ENCODE measurements at regions not wholly inside any gene's neighbourhood (a gene's known extent, or its start where the extent isn't known, plus 50 kb on each side); places are given as distances from the start of the nearest gene placed in this dataset.

DNA sequence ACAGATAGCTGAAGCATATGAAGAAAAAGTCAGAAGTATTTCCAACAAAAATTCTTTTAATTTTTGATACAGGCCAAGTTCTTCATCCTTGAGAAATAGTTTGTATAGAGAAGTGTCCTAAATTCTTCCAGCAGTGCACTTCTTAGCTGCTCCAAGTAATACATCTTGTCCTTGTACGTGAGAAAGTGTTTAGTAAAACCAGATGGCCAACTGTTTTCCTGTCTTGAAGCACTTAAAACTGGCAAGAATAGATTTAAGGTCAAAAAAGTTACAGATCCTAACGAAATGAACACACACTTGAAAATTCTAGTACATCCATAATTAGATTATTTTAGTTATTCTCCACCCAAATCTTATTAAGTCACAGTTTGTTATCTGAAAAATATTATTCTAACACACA lies 52.2 kb upstream of the HSF2 start:
- H2AFZ ChIP-seq (ENCODE audit: control insufficient read depth, low read depth, low read length) = no peak overlapping the region
- ChIA-PET SMC1A (ENCODE audit: uncharacterized antibody, unreplicated experiment) (interaction anchor here (0.8 kb wide), 1 partner anchor 244 kb away, joined by 3 read pairs; no protein-coding TSS in a partner anchor), POLR2A (no interaction called here), CTCF (no interaction called here), RAD21 (ENCODE audit: unreplicated experiment) (no interaction called here)
- H3K4me1 ChIP-seq (ENCODE audit: control insufficient read depth, insufficient read depth, low read length) = no peaks in the 10 kb centered on the region
- DNase-seq (ENCODE audit: low read depth, low spot score) (no peak), ATAC-seq (no peak), FAIRE-seq (no peak)
- 0% methylated on average over 2 of the region's 2 CpGs for WGBS (ENCODE audit: insufficient coverage, insufficient replicate concordance, low lambda C conversion rate, missing lambda C conversion rate)
- H3K27me3 ChIP-seq (replicated peaks in 1 of 2; ENCODE audit: control insufficient read depth in 2 of 2, insufficient read depth in 2 of 2, low read length in 1 of 2) = no peaks in the 10 kb centered on the region; a peak in 1 of 4 replicates
- H3K9ac ChIP-seq (ENCODE audit: control insufficient read depth, insufficient read depth, low read length) = no peak overlapping the region
- no TSS peak for BruUV-seq (replicated peaks)
- no peaks in the 10 kb centered on the region for H3K36me3 ChIP-seq (ENCODE audit: control insufficient read depth in 2 of 2, insufficient read depth in 2 of 2, low read length in 1 of 2)
- no peaks in the 10 kb centered on the region for H4K20me1 ChIP-seq (ENCODE audit: control insufficient read depth, insufficient read depth)
- no peak overlapping the region for H3K4me3 ChIP-seq
- H3K4me2 ChIP-seq (ENCODE audit: control insufficient read depth, insufficient read depth) = no peak overlapping the region
- TF ChIP-seq SIX5 (IDR thresholded peaks at IDR 0.05; ENCODE audit: low read depth, low read length, severe bottlenecking) (no peak), CHD2 (IDR thresholded peaks at IDR 0.05; ENCODE audit: borderline replicate concordance, low read depth, low read length) (no peak), NR2C1 (IDR thresholded peaks at IDR 0.05) (no peak), DPF2 (IDR thresholded peaks at IDR 0.05) (no peak), HDAC2 (IDR thresholded peaks at IDR 0.05) (no peak), GATAD2B (conservative IDR thresholded peaks at IDR 0.05; ENCODE audit: low read depth) (no peak), YBX1 (IDR thresholded peaks at IDR 0.05) (no peak), SUPT20H (IDR thresholded peaks at IDR 0.05; ENCODE audit: borderline replicate concordance, control insufficient read depth, low read depth, low read length) (no peak), EED (IDR thresholded peaks at IDR 0.05; ENCODE audit: low read depth) (no peak)
- TF ChIP-seq, protein P1, sequence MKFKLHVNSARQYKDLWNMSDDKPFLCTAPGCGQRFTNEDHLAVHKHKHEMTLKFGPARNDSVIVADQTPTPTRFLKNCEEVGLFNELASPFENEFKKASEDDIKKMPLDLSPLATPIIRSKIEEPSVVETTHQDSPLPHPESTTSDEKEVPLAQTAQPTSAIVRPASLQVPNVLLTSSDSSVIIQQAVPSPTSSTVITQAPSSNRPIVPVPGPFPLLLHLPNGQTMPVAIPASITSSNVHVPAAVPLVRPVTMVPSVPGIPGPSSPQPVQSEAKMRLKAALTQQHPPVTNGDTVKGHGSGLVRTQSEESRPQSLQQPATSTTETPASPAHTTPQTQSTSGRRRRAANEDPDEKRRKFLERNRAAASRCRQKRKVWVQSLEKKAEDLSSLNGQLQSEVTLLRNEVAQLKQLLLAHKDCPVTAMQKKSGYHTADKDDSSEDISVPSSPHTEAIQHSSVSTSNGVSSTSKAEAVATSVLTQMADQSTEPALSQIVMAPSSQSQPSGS (IDR thresholded peaks at IDR 0.05; ENCODE audit: low read length) = no peak
- TF ChIP-seq, protein P2, sequence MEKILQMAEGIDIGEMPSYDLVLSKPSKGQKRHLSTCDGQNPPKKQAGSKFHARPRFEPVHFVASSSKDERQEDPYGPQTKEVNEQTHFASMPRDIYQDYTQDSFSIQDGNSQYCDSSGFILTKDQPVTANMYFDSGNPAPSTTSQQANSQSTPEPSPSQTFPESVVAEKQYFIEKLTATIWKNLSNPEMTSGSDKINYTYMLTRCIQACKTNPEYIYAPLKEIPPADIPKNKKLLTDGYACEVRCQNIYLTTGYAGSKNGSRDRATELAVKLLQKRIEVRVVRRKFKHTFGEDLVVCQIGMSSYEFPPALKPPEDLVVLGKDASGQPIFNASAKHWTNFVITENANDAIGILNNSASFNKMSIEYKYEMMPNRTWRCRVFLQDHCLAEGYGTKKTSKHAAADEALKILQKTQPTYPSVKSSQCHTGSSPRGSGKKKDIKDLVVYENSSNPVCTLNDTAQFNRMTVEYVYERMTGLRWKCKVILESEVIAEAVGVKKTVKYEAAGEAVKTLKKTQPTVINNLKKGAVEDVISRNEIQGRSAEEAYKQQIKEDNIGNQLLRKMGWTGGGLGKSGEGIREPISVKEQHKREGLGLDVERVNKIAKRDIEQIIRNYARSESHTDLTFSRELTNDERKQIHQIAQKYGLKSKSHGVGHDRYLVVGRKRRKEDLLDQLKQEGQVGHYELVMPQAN (conservative IDR thresholded peaks at IDR 0.05) = no peak
- TF ChIP-seq, protein P3, sequence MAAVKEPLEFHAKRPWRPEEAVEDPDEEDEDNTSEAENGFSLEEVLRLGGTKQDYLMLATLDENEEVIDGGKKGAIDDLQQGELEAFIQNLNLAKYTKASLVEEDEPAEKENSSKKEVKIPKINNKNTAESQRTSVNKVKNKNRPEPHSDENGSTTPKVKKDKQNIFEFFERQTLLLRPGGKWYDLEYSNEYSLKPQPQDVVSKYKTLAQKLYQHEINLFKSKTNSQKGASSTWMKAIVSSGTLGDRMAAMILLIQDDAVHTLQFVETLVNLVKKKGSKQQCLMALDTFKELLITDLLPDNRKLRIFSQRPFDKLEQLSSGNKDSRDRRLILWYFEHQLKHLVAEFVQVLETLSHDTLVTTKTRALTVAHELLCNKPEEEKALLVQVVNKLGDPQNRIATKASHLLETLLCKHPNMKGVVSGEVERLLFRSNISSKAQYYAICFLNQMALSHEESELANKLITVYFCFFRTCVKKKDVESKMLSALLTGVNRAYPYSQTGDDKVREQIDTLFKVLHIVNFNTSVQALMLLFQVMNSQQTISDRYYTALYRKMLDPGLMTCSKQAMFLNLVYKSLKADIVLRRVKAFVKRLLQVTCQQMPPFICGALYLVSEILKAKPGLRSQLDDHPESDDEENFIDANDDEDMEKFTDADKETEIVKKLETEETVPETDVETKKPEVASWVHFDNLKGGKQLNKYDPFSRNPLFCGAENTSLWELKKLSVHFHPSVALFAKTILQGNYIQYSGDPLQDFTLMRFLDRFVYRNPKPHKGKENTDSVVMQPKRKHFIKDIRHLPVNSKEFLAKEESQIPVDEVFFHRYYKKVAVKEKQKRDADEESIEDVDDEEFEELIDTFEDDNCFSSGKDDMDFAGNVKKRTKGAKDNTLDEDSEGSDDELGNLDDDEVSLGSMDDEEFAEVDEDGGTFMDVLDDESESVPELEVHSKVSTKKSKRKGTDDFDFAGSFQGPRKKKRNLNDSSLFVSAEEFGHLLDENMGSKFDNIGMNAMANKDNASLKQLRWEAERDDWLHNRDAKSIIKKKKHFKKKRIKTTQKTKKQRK (IDR thresholded peaks at IDR 0.05; ENCODE audit: low read depth, low read length) = no peak
- H3K79me2 ChIP-seq (ENCODE audit: control insufficient read depth, insufficient read depth, low read length) = no peaks in the 10 kb centered on the region
- H3K9me3 ChIP-seq (replicated peaks; ENCODE audit: control insufficient read depth, insufficient read depth, low read length) = no peaks in the 10 kb centered on the region
- in situ Hi-C loops (cut with MboI) (no loop called here), intact Hi-C loops (cut with micrococcal nuclease; ENCODE audit: unreplicated experiment) (no loop called here)
- H3K27ac ChIP-seq (ENCODE audit: control insufficient read depth, insufficient read depth) = no peak overlapping the region

Data from GM12878 (cell line).